ENCODE measurements at regions not wholly inside any gene's neighbourhood (a gene's known extent, or its start where the extent isn't known, plus 50 kb on each side); places are given as distances from the start of the nearest gene placed in this dataset.

DNA sequence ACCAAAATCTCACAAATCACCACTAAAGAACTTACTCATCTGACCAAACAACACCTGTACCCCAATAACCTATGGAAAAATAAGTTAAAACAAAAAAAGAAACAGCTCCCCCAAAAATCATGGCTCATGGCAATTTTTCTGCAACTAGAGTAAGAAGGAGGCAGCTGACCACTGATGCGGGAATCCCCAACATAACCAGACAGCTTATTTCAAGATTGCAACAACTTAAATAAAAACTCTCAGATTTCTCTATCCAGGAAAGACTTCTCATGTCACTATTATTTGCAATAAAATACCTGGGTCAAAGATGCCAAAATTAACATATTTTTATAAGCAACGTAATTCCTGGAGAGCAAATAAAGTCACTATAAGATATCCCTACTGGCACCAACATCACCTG is 128.1 kb upstream of the LY86 start:
- TF ChIP-seq, protein P1, sequence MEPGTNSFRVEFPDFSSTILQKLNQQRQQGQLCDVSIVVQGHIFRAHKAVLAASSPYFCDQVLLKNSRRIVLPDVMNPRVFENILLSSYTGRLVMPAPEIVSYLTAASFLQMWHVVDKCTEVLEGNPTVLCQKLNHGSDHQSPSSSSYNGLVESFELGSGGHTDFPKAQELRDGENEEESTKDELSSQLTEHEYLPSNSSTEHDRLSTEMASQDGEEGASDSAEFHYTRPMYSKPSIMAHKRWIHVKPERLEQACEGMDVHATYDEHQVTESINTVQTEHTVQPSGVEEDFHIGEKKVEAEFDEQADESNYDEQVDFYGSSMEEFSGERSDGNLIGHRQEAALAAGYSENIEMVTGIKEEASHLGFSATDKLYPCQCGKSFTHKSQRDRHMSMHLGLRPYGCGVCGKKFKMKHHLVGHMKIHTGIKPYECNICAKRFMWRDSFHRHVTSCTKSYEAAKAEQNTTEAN (CRISPR knock-in tag; IDR thresholded peaks at IDR 0.05): no peak
- TF ChIP-seq, protein P2, sequence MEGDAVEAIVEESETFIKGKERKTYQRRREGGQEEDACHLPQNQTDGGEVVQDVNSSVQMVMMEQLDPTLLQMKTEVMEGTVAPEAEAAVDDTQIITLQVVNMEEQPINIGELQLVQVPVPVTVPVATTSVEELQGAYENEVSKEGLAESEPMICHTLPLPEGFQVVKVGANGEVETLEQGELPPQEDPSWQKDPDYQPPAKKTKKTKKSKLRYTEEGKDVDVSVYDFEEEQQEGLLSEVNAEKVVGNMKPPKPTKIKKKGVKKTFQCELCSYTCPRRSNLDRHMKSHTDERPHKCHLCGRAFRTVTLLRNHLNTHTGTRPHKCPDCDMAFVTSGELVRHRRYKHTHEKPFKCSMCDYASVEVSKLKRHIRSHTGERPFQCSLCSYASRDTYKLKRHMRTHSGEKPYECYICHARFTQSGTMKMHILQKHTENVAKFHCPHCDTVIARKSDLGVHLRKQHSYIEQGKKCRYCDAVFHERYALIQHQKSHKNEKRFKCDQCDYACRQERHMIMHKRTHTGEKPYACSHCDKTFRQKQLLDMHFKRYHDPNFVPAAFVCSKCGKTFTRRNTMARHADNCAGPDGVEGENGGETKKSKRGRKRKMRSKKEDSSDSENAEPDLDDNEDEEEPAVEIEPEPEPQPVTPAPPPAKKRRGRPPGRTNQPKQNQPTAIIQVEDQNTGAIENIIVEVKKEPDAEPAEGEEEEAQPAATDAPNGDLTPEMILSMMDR (IDR thresholded peaks at IDR 0.05): no peak
- no peak for TF ChIP-seq CREM (CRISPR knock-in tag; IDR thresholded peaks at IDR 0.05)
- TF ChIP-seq CBFB (CRISPR knock-in tag; IDR thresholded peaks at IDR 0.05; ENCODE audit: low read depth): no peak
- TF ChIP-seq JUN (CRISPR knock-in tag; IDR thresholded peaks at IDR 0.05): no peak
- no peak for TF ChIP-seq ZNF263 (CRISPR knock-in tag; IDR thresholded peaks at IDR 0.05; ENCODE audit: low read depth)
- TF ChIP-seq, protein P3, sequence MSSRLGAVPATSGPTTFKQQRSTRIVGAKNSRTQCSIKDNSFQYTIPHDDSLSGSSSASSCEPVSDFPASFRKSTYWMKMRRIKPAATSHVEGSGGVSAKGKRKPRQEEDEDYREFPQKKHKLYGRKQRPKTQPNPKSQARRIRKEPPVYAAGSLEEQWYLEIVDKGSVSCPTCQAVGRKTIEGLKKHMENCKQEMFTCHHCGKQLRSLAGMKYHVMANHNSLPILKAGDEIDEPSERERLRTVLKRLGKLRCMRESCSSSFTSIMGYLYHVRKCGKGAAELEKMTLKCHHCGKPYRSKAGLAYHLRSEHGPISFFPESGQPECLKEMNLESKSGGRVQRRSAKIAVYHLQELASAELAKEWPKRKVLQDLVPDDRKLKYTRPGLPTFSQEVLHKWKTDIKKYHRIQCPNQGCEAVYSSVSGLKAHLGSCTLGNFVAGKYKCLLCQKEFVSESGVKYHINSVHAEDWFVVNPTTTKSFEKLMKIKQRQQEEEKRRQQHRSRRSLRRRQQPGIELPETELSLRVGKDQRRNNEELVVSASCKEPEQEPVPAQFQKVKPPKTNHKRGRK (CRISPR knock-in tag; IDR thresholded peaks at IDR 0.05; ENCODE audit: borderline replicate concordance): no peak
- TF ChIP-seq NR2C2 (CRISPR knock-in tag; IDR thresholded peaks at IDR 0.05): no peak
